OCI-LY1 (cell line): ENCODE measurements at regions not wholly inside any gene's neighbourhood (a gene's known extent, or its start where the extent isn't known, plus 50 kb on each side); places are given as distances from the start of the nearest gene placed in this dataset.

ENCODE experiments used
- H2AFZ ChIP-seq: fragments of 200-600 bp; sonication (generic), shearing (Covaris generic); 2 replicates; pipeline ENCODE4 v1.6.0; 2014; ENCODE audit warnings: antibody characterized with exemption, mild to moderate bottlenecking, low read length
- H3F3A ChIP-seq: fragments of 200-600 bp; sonication (generic), shearing (Covaris generic); 2 replicates; pipeline ENCODE4 v1.6.0; 2014; ENCODE audit warnings: mild to moderate bottlenecking, antibody characterized with exemption, low read length, moderate library complexity; ENCODE audit not compliant: insufficient read depth
- H3K27ac ChIP-seq: fragments of 200-600 bp; sonication (generic); 2 replicates; pipeline ENCODE4 v1.5.1; 2014; ENCODE audit warnings: low read length, mixed run types, mild to moderate bottlenecking, low read depth; ENCODE audit not compliant: poor library complexity, severe bottlenecking
- H3K27me3 ChIP-seq: fragments of 200-600 bp; sonication (generic); 2 replicates; pipeline ENCODE4 v1.6.0; 2014; ENCODE audit warnings: antibody characterized with exemption, mild to moderate bottlenecking, low read length, moderate library complexity; ENCODE audit not compliant: insufficient read depth
- H3K36me3 ChIP-seq: fragments of 200-600 bp; sonication (generic); 2 replicates; pipeline ENCODE4 v1.6.1; 2014; ENCODE audit warnings: mild to moderate bottlenecking, antibody characterized with exemption, low read length, moderate library complexity, mixed read lengths; ENCODE audit not compliant: insufficient read depth
- H3K4me1 ChIP-seq: fragments of 200-600 bp; sonication (generic); 2 replicates; pipeline ENCODE4 v1.5.1; 2014; ENCODE audit warnings: mild to moderate bottlenecking, low read length, moderate library complexity; ENCODE audit not compliant: insufficient read depth, severe bottlenecking
- H3K4me2 ChIP-seq: fragments of 200-600 bp; sonication (generic), shearing (Covaris generic); 2 replicates; pipeline ENCODE4 v1.6.1; 2014; ENCODE audit warnings: low read length
- H3K4me3 ChIP-seq: fragments of 200-600 bp; sonication (generic); 2 replicates; pipeline ENCODE4 v1.5.1; 2014; ENCODE audit warnings: low read length, low read depth, mild to moderate bottlenecking, mixed read lengths; ENCODE audit not compliant: poor library complexity, severe bottlenecking
- H3K79me2 ChIP-seq: fragments of 200-600 bp; shearing (Covaris generic); 2 replicates; pipeline ENCODE4 v1.6.1; 2016; ENCODE audit warnings: mixed run types, low read length, mixed read lengths; ENCODE audit not compliant: insufficient read depth
- H3K9ac ChIP-seq: fragments of 200-600 bp; sonication (generic), shearing (Covaris generic); 2 replicates; pipeline ENCODE4 v1.6.1; 2014; ENCODE audit warnings: mild to moderate bottlenecking, low read length, mixed read lengths
- H3K9me2 ChIP-seq: fragments of 200-600 bp; sonication (generic), shearing (Covaris generic); 2 replicates; pipeline ENCODE4 v1.6.1; 2014; ENCODE audit warnings: low read depth, mild to moderate bottlenecking, low read length, mixed read lengths
- H3K9me3 ChIP-seq: fragments of 200-600 bp; shearing (Covaris generic); 2 replicates; pipeline ENCODE4 v1.6.1; 2014; ENCODE audit warnings: low read length, mixed read lengths
- H4K20me1 ChIP-seq: fragments of 200-600 bp; sonication (generic), shearing (Covaris generic); 2 replicates; pipeline ENCODE4 v1.6.0; 2016; ENCODE audit warnings: mild to moderate bottlenecking, low read length; ENCODE audit not compliant: insufficient read depth
- CTCF ChIP-seq: fragments of 200-600 bp; sonication (generic), shearing (Covaris generic); IDR thresholded peaks from 2 replicates; pipeline ENCODE4 v1.5.1; 2017; ENCODE audit warnings: mild to moderate bottlenecking, antibody characterized with exemption, low read length, moderate library complexity, mixed read lengths
- EZH2 ChIP-seq: fragments of 200-600 bp; sonication (generic), shearing (Covaris generic); IDR thresholded peaks from 2 replicates; pipeline ENCODE4 v1.8.0; 2017; ENCODE audit warnings: borderline replicate concordance, mixed run types, mild to moderate bottlenecking, antibody characterized with exemption, low read length, moderate library complexity, mixed read lengths

DNA sequence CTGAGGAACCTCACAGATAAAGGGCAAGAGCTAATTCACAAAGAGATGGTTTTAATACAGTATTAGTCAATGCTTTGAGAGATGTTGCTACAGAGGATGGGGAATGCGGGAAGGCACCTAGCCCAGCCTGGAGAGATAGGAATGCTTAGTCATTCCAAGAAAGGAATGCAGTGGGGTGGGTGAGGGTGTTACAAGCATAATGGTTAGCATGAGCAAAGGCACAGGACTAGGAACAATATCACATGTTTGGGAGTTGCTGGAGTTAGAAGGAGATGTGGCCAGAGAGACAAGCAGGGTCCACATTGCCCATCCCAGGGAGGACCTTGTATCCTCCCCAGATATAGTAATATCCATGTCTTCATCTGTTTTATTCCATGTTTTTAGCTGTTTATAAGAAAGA, 107.0 kb upstream of the OGFRL1 start:
- Histone ChIP-seq H3K27ac (no peak overlapping the region), H4K20me1 (no peaks in the 10 kb centered on the region), H3K4me2 (no peak overlapping the region), H3K36me3 (no peaks in the 10 kb centered on the region), H3K27me3 (no peaks in the 10 kb centered on the region), H3K9me3 (no peaks in the 10 kb centered on the region), H3K9ac (no peak overlapping the region), H3K9me2 (no peaks in the 10 kb centered on the region), H3K79me2 (no peaks in the 10 kb centered on the region), H3F3A (no peaks in the 10 kb centered on the region), H3K4me3 (no peak overlapping the region), H2AFZ (no peak overlapping the region), H3K4me1 (no peaks in the 10 kb centered on the region)
- TF ChIP-seq EZH2 (no peak), CTCF (no peak)

DNA sequence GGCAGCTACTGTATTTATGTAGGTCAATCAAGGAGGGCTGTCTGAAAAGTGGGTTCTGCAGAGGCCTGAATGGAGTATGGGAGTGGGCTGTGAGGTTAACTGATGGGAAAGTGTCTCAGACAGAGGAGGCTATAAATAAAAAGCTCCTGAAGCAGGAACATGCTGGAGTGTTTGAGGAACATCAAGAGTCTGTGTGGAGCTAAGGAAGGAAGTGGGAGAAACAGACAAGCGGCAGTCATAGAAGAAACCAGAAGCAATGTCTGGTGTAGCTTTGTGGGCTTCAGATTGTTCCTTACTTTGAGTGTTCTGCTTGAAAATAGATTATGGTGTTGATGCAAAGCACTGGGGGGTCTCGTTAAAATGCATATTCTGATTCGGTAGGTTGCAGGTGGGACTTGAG, 101.5 kb upstream of the OGFRL1 start:
- H3K27ac ChIP-seq, result no peak overlapping the region
- H3K4me3 ChIP-seq, result no peak overlapping the region
- no peaks in the 10 kb centered on the region for H3F3A ChIP-seq
- no peaks in the 10 kb centered on the region for H3K4me1 ChIP-seq
- no peak overlapping the region for H3K4me2 ChIP-seq
- no peak for TF ChIP-seq CTCF
- TF ChIP-seq EZH2, result no peak
- H2AFZ ChIP-seq, result no peak overlapping the region
- no peaks in the 10 kb centered on the region for H4K20me1 ChIP-seq
- no peaks in the 10 kb centered on the region for H3K27me3 ChIP-seq
- no peaks in the 10 kb centered on the region for H3K79me2 ChIP-seq
- no peaks in the 10 kb centered on the region for H3K9me3 ChIP-seq
- H3K9me2 ChIP-seq, result no peaks in the 10 kb centered on the region
- no peaks in the 10 kb centered on the region for H3K36me3 ChIP-seq
- no peak overlapping the region for H3K9ac ChIP-seq

- Histone ChIP-seq H3K36me3 (no peaks in the 10 kb centered on the region), H2AFZ (no peak overlapping the region), H4K20me1 (no peaks in the 10 kb centered on the region), H3K4me1 (no peaks in the 10 kb centered on the region), H3K9me3 (no peaks in the 10 kb centered on the region), H3K4me2 (no peak overlapping the region), H3K79me2 (no peaks in the 10 kb centered on the region), H3F3A (no peaks in the 10 kb centered on the region), H3K27ac (no peak overlapping the region), H3K9ac (no peak overlapping the region), H3K4me3 (no peak overlapping the region), H3K9me2 (no peaks in the 10 kb centered on the region), H3K27me3 (no peaks in the 10 kb centered on the region)
- TF ChIP-seq CTCF (peak; percentile 61; the same call in 1 of the 2 replicates), EZH2 (no peak)
These were observed 97.8 kb upstream of the OGFRL1 start for GRCh38 chr6:71190809-71191208.
